Choroid plexus epithelial cell (primary cell): ENCODE measurements at regions not wholly inside any gene's neighbourhood (a gene's known extent, or its start where the extent isn't known, plus 50 kb on each side); places are given as distances from the start of the nearest gene placed in this dataset.
A peak's percentile ranks its signal among the peaks of the same experiment; 100 is the strongest.

ENCODE experiments used
- DNase-seq: peaks from one replicate; pipeline ENCODE4 v3.0.0-alpha.2; 2010; ENCODE audit warnings: low read depth
- H3K4me3 ChIP-seq: 2 replicates; pipeline ENCODE4 v1.5.1; 2011; ENCODE audit warnings: low read depth, mild to moderate bottlenecking, control low read depth, low read length, moderate library complexity
- CTCF ChIP-seq: conservative IDR thresholded peaks from 2 replicates; pipeline ENCODE4 v1.5.1; 2011; ENCODE audit warnings: low read depth, mild to moderate bottlenecking, control low read depth, inconsistent platforms, low read length, moderate library complexity

GRCh38 chr6:71388068-71388744 lies 99.6 kb downstream of the OGFRL1 start:
- no peak overlapping the region for H3K4me3 ChIP-seq
- TF ChIP-seq CTCF, result no peak
- peak; percentile 60 for DNase-seq

- no peak for DNase-seq
- no peak for TF ChIP-seq CTCF
- no peak overlapping the region for H3K4me3 ChIP-seq
These were observed 100.4 kb downstream of the OGFRL1 start for GRCh38 chr6:71388856-71389527.

GRCh38 chr6:71391126-71391525 lies 102.5 kb downstream of the OGFRL1 start:
- H3K4me3 ChIP-seq, result no peak overlapping the region
- no peak for TF ChIP-seq CTCF
- DNase-seq, result no peak

GRCh38 chr6:71392276-71392675 lies 103.7 kb downstream of the OGFRL1 start:
- no peak for TF ChIP-seq CTCF
- no peak for DNase-seq
- H3K4me3 ChIP-seq, result no peak overlapping the region

GRCh38 chr6:71393471-71393870 lies 104.9 kb downstream of the OGFRL1 start:
- no peak overlapping the region for H3K4me3 ChIP-seq
- TF ChIP-seq CTCF, result no peak
- DNase-seq, result no peak

- DNase-seq, result peak; percentile 78
- no peak for TF ChIP-seq CTCF
These were observed 105.4 kb downstream of the OGFRL1 start for GRCh38 chr6:71393981-71394432.

GRCh38 chr6:71394926-71395325 lies 106.3 kb downstream of the OGFRL1 start:
- TF ChIP-seq CTCF, result no peak
- no peak overlapping the region for H3K4me3 ChIP-seq
- no peak for DNase-seq

More at GRCh38 chr6:71393981-71394432, 105.4 kb downstream of the OGFRL1 start:
- H3K4me3 ChIP-seq, result no peak overlapping the region
